Lower leg skin (tissue), 4 donors: ENCODE measurements at regions not wholly inside any gene's neighbourhood (a gene's known extent, or its start where the extent isn't known, plus 50 kb on each side); places are given as distances from the start of the nearest gene placed in this dataset.

Experiments
- DNase-seq, 2 donors: peaks; one replicate each; pipeline ENCODE4 v3.0.0-alpha.2; 2019; ENCODE audit warnings: low spot score in 2 of 2
- H3K4me3 ChIP-seq: fragments of 200-600 bp; sonication (generic); 2 replicates; pipeline ENCODE4 v1.5.1; 2017; ENCODE audit warnings: mild to moderate bottlenecking, low read depth; ENCODE audit not compliant: poor library complexity, severe bottlenecking
- POLR2A ChIP-seq, 2 donors: fragments of 450-650 bp; IDR thresholded peaks; one replicate each; pipeline ENCODE4 v1.6.1; 2016 to 2017; ENCODE audit warnings: antibody characterized with exemption in 2 of 2, mild to moderate bottlenecking in 1 of 2, moderate library complexity in 1 of 2
- WGBS, 2 donors: methylation state at CpG; one replicate each; pipeline ENCODE4 v1.1.5; 2018; 5-methylcytosine and 5-hydroxymethylcytosine counted together
- intact Hi-C: fragments of 100-400 bp; cut with DNase I; formaldehyde crosslinking; loops from one replicate; pipeline ENCODE4 v1.15.0; 2023; ENCODE audit warnings: low total_unique reads
- TF ChIP-seq, protein P1 (sequence below), 3 donors: fragments of 450-650 bp; IDR thresholded peaks; one replicate each; pipeline ENCODE4 v1.5.1; 2016; ENCODE audit warnings: antibody characterized with exemption in 3 of 3, mild to moderate bottlenecking in 3 of 3, moderate library complexity in 2 of 3

DNA sequence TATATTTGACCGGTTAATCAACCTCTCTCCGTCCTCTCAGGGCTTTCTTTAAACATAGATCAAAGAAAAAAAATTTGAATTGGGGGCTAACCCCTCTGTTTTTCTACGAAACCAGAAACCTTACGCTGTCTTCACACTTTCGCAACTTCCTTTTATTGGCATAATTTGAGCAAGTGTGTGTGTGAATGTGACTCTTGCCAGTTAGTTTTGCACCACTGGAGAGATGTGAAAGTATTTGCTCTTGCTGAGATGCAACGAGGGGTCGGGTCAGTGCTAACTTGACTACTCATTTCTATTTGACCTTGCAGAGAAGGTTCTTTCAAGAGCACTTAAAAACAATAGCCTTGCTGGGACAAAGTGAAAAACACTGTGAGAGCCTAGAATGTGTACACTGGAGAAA is 81.2 kb downstream of the FAM43A start:
- no peak overlapping the region for H3K4me3 ChIP-seq
- DNase-seq: peak in 1 of 2 donors; percentile 29
- intact Hi-C loops: no loop called here
- 73 to 82% methylated on average over 7 of the region's 7 CpGs for WGBS, 2 donors
- no peak for TF ChIP-seq POLR2A (IDR thresholded peaks at IDR 0.05)
- TF ChIP-seq, protein P1, sequence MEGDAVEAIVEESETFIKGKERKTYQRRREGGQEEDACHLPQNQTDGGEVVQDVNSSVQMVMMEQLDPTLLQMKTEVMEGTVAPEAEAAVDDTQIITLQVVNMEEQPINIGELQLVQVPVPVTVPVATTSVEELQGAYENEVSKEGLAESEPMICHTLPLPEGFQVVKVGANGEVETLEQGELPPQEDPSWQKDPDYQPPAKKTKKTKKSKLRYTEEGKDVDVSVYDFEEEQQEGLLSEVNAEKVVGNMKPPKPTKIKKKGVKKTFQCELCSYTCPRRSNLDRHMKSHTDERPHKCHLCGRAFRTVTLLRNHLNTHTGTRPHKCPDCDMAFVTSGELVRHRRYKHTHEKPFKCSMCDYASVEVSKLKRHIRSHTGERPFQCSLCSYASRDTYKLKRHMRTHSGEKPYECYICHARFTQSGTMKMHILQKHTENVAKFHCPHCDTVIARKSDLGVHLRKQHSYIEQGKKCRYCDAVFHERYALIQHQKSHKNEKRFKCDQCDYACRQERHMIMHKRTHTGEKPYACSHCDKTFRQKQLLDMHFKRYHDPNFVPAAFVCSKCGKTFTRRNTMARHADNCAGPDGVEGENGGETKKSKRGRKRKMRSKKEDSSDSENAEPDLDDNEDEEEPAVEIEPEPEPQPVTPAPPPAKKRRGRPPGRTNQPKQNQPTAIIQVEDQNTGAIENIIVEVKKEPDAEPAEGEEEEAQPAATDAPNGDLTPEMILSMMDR (IDR thresholded peaks at IDR 0.05): no peak

DNA sequence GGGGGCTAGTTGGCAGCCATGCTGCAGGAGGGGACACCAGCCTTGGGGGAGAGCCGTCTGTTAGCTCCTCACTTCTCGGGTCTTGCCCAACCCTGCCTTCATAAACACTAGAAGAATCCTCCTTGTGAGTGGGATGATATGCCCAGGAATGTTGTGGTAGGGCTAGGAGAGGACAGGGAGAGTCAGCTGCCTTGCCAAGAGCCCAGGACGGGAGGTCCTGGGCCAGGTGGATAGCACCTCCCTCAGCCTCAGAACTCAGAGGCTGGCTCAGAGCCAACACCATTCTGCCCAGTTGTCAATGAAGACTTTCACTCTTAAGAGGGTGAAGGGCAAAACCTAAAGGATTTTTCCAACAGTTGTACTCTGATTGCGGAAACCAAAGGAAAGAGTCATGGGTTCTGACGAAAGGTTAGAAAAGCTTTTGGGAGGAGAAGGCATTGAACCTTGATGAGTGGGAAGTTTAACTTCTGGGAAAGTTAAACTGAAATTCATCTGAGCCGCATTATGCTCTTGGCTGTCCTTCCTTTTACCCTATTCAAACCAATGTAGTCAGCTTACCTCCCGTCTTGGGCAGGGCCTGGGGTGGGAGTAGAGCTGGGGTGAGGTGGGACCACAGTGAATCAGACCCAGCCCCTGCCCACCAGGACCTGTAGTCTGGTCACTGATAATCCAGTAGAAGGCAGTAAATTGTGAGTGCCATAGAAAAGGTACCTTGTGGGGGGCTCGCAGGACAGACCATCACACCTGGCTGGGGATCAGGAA is 81.9 kb downstream of the FAM43A start:
- H3K4me3 ChIP-seq: no peak overlapping the region
- peak in 1 of 2 donors; percentile 70 for DNase-seq
- intact Hi-C loops: no loop called here
- TF ChIP-seq, protein P1 (IDR thresholded peaks at IDR 0.05): no peak
- TF ChIP-seq POLR2A (IDR thresholded peaks at IDR 0.05): no peak
- WGBS, 2 donors: 81 to 83% methylated on average over 8 of the region's 8 CpGs

DNA sequence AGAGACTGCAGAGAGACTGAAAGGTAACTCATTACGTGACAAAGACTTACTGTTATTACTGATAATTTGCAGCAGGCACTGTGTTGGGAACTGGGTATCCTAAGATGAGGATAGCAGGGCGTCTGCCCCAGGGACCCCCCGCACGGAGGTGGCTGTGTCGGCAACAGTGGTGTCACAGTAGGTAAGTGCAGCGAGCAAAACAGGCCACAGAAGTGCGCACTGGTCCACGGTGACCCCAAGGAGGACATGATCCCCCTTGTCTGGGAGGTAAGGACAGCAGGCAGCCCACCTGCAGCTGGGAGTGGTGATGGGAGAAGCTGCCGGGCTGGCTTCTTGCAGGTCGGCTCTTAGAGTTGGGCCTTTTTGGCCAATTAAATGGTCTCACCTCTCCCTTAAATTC is 82.9 kb downstream of the FAM43A start:
- intact Hi-C loops: no loop called here
- peak in 1 of 2 donors; percentile 84 for DNase-seq
- TF ChIP-seq, protein P1 (IDR thresholded peaks at IDR 0.05): no peak
- TF ChIP-seq POLR2A (IDR thresholded peaks at IDR 0.05): no peak
- 83 to 85% methylated on average over 10 of the region's 10 CpGs for WGBS, 2 donors
- no peak overlapping the region for H3K4me3 ChIP-seq

DNA sequence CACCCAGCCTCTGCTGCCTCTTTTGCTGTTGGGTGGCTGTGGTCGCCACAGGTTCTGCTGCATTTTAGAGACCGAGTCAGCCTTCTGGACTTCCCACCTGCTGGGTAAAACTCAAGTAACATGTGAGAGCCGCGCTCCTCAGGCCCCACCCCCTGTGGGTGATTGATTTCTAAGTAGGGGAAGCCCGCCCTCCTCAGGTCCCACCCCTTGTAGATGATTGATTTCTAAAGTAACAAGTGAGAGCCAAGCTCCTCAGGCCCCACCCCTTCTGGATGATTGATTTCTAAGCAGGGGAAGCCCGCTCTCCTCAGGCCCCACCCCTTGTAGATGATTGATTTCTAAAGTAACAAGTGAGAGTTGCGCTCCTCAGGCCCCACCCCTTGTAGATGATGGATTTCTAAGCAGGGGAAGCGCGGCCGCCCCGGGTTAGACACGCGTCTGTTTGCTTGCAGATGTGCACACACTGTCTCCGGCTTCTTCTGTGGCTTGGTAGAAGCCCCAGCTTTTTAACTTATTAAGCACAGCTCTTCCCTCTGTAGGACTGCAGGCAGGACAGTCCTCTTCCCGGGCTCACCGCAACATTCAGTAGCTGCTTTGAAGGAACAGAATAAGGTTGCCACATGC is 83.4 kb downstream of the FAM43A start:
- DNase-seq: peak; percentile 93 to 97
- 1 to 5% methylated on average over 16 of the region's 16 CpGs for WGBS, 2 donors
- intact Hi-C loops: no loop called here
- TF ChIP-seq, protein P1 (IDR thresholded peaks at IDR 0.05): no peak
- no peak for TF ChIP-seq POLR2A (IDR thresholded peaks at IDR 0.05)
- H3K4me3 ChIP-seq: no peak overlapping the region

DNA sequence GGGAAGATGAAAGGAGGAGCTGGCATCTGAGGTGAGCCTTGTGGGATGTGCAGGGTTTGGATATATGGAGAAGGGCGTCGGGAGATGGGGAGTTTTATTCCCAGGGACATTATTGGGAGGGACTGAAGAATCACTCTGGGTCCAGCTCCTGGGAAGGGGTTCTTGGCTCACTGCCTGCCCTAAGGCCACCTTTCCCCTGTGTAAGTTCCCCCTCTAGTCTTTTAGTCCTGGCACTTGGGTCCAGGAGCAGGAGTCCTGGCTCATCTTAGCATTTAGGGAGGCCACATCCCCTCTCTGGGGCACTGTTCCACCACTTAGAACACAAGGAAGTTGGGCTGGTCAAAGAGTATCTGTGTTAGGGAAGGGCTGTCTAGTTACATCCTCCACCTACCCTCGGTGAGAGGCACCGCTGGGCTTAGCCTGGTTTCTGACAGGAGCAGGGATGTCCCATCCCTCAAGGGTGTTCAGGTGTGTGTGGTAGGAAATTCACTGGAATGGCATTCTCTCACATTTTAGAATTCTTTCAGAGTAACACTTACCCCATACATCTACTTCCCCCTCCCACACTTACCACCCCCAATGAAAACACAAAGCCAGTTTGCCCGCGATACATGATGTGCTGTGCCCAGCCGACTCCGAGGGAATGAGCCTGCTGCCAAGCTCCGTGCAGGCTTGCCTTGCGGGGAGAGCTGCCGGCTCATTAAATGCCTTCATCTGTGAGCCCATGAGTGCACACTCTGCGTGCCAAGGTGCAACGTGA is 86.7 kb downstream of the FAM43A start:
- TF ChIP-seq POLR2A (IDR thresholded peaks at IDR 0.05): no peak
- TF ChIP-seq, protein P1 (IDR thresholded peaks at IDR 0.05): no peak
- H3K4me3 ChIP-seq: no peak overlapping the region
- WGBS, 2 donors: 35 to 40% methylated on average over 13 of the region's 13 CpGs
- peak in 1 of 2 donors; percentile 81 for DNase-seq
- intact Hi-C loops: no loop called here
